GM10248 (cell line): ENCODE measurements at regions not wholly inside any gene's neighbourhood (a gene's known extent, or its start where the extent isn't known, plus 50 kb on each side); places are given as distances from the start of the nearest gene placed in this dataset.

Experiments
- CTCF ChIA-PET: fragments of 300-600 bp; sonication (Branson Sonifier 250); formaldehyde crosslinking; extraction: SDS; loops from one replicate; lab custom pipeline; 2021; ENCODE audit warnings: antibody characterized with exemption; lab: Yijun Ruan, JAX
- POLR2A ChIA-PET: fragments of 350-650 bp; sonication (Branson Sonifier 250); formaldehyde crosslinking; extraction: SDS; loops from one replicate; lab custom pipeline; 2020; ENCODE audit warnings: antibody characterized with exemption; lab: Yijun Ruan, JAX
- DNase-seq: peaks from one replicate; pipeline ENCODE4 v3.0.0; 2012; ENCODE audit errors: extremely low spot score
- TF ChIP-seq, protein P1 (sequence below): IDR thresholded peaks from 2 replicates; pipeline ENCODE4 v1.5.1; 2012; ENCODE audit warnings: mild to moderate bottlenecking, low read depth; ENCODE audit errors: extremely low read depth, missing control alignments, control extremely low read depth

- ChIA-PET CTCF (interaction anchor here (1.2 kb wide), 1 partner anchor 35 kb away, joined by 4 read pairs; no protein-coding TSS in a partner anchor), POLR2A (no interaction called here)
- DNase-seq: no peak
- TF ChIP-seq, protein P1, sequence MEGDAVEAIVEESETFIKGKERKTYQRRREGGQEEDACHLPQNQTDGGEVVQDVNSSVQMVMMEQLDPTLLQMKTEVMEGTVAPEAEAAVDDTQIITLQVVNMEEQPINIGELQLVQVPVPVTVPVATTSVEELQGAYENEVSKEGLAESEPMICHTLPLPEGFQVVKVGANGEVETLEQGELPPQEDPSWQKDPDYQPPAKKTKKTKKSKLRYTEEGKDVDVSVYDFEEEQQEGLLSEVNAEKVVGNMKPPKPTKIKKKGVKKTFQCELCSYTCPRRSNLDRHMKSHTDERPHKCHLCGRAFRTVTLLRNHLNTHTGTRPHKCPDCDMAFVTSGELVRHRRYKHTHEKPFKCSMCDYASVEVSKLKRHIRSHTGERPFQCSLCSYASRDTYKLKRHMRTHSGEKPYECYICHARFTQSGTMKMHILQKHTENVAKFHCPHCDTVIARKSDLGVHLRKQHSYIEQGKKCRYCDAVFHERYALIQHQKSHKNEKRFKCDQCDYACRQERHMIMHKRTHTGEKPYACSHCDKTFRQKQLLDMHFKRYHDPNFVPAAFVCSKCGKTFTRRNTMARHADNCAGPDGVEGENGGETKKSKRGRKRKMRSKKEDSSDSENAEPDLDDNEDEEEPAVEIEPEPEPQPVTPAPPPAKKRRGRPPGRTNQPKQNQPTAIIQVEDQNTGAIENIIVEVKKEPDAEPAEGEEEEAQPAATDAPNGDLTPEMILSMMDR: no peak
These were observed 94.3 kb downstream of the ADCYAP1 start for GRCh38 chr18:998936-999335.

- ChIA-PET POLR2A (no interaction called here), CTCF (interaction anchor here (1.5 kb wide), 1 partner anchor 33 kb away, joined by 3 read pairs; no protein-coding TSS in a partner anchor)
- TF ChIP-seq, protein P1: no peak
- no peak for DNase-seq
These were observed 98.0 kb downstream of the ADCYAP1 start for GRCh38 chr18:1002653-1003178.

GRCh38 chr18:1003499-1003898 is 98.8 kb downstream of the ADCYAP1 start:
- DNase-seq: no peak
- TF ChIP-seq, protein P1: no peak
- ChIA-PET POLR2A (no interaction called here), CTCF (no interaction called here)

DNA sequence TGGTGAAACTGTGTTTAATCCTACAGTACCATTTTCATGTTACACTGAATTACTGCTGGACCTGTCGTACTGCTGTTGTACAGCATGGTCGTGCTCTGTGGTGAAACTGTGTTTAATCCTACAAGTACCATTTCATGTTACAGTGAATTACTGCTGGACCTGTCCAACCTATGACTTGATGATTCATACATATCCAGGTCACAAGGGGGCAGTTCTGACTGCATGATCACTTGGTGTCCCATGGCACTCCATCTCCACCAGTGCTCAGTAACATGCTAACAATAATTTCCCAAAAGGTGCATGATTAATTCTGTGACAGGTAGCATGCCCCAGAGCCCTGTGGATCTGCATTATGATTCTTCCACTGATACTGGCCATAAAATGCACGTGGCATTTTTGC is 101.6 kb downstream of the ADCYAP1 start:
- DNase-seq: no peak
- TF ChIP-seq, protein P1: no peak
- CTCF ChIA-PET: no interaction called here
- POLR2A ChIA-PET: no interaction called here

DNA sequence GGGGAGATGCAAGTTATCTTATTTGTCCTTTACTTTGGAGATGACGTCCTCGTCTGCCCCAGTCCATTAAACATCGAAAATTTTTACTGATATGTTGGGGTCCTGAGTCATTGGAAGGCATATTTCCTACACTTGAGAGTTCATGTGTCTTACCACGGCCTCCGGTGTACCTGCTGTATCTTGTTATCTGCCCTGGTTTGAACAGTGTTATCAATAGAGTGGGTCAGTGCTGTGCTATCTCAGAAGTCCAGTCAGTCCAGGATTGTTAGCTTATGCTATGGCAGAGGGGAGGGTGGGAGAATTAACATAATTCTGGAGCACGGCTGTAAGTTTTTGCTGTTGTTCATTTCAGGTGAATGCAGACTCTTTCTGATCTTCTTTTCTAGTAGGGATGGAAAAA is 102.3 kb downstream of the ADCYAP1 start:
- CTCF ChIA-PET: no interaction called here
- no peak for DNase-seq
- POLR2A ChIA-PET: no interaction called here
- TF ChIP-seq, protein P1: no peak

DNA sequence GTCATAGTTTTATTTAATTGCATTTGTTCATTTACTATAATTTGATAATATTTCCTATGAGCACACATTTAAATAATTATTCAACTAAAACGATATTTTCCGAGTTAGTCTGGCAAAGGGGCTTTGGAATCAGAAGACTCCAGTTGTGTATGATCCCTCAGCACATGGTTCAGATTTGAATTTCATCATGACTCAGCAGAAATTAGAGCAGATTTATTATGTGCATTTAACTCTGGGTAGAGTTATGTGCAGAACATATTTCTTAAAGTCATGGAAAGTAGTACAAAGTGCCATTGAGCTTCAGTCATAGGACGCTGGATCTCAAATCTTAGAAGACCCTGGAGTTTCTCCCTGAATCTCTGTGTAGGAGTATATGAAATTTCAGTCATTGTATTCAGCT is 106.7 kb downstream of the ADCYAP1 start:
- CTCF ChIA-PET: no interaction called here
- DNase-seq: no peak
- TF ChIP-seq, protein P1: no peak
- POLR2A ChIA-PET: no interaction called here

DNA sequence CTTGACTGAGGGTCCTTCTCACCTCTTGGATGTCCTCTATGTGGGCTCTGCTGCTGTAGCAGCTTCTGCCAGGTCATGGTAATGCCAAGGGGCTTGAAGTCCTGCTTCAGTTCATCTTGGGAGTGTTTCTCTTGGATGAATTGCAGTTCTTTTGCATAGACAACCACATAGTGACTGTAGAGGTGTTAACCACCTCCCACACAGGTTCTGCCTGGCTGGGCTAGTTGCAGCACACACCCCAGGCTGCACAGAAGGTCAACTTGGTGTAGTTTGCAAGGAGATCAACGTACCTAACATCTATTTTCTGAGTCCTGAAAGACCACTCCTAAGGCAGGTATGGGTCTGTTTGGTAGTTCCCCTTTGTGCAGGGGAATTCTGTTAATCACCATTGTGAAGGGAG is 108.1 kb downstream of the ADCYAP1 start:
- CTCF ChIA-PET: interaction anchor here (0.7 kb wide), 1 partner anchor 1106 kb away, joined by 3 read pairs; no protein-coding TSS in a partner anchor
- TF ChIP-seq, protein P1: no peak
- POLR2A ChIA-PET: no interaction called here
- DNase-seq: no peak
